ENCODE measurements at regions not wholly inside any gene's neighbourhood (a gene's known extent, or its start where the extent isn't known, plus 50 kb on each side); places are given as distances from the start of the nearest gene placed in this dataset.

GRCh38 chr14:71586131-71586897 is 345.9 kb upstream of the RGS6 start:
- no peaks in the 10 kb centered on the region for H3K9me3 ChIP-seq
- TF ChIP-seq POLR2A (IDR thresholded peaks at IDR 0.05), result no peak
- TF ChIP-seq CTCF (IDR thresholded peaks at IDR 0.05), result no peak
- no peak for TF ChIP-seq POLR2AphosphoS5 (IDR thresholded peaks at IDR 0.05)
- no peaks in the 10 kb centered on the region for H3K27me3 ChIP-seq (replicated peaks; ENCODE audit: insufficient read depth)
- H3K36me3 ChIP-seq, result no peaks in the 10 kb centered on the region
- 7% methylated on average over 14 of the region's 14 CpGs for WGBS
- no peak overlapping the region for H3K4me3 ChIP-seq
- no peak overlapping the region for H3K27ac ChIP-seq
- intact Hi-C loops (cut with DNase I), result loop anchor here (10.0 kb wide), 1 partner anchor 262 kb away; the partner anchor contains the start of gene SIPA1L1
- no peak for DNase-seq (ENCODE audit: low spot score)
- H3K4me1 ChIP-seq (replicated peaks), result no peaks in the 10 kb centered on the region

- intact Hi-C loops (cut with DNase I), result loop anchor here (10.0 kb wide), 1 partner anchor 263 kb away; the partner anchor contains the start of gene SIPA1L1
These were observed 344.2 kb upstream of the RGS6 start for GRCh38 chr14:71588028-71588427.

GRCh38 chr14:71588576-71589215 is 343.5 kb upstream of the RGS6 start:
- Histone ChIP-seq H3K4me1 (replicated peaks) (no peaks in the 10 kb centered on the region), H3K27ac (no peak overlapping the region), H3K4me3 (no peak overlapping the region), H3K9me3 (no peaks in the 10 kb centered on the region), H3K27me3 (replicated peaks; ENCODE audit: insufficient read depth) (no peaks in the 10 kb centered on the region), H3K36me3 (no peaks in the 10 kb centered on the region)
- WGBS, result 98% methylated on average over 10 of the region's 10 CpGs
- no peak for TF ChIP-seq POLR2A (IDR thresholded peaks at IDR 0.05)
- no peak for TF ChIP-seq CTCF (IDR thresholded peaks at IDR 0.05)
- no peak for TF ChIP-seq POLR2AphosphoS5 (IDR thresholded peaks at IDR 0.05)
- no peak for DNase-seq (ENCODE audit: low spot score)
- intact Hi-C loops (cut with DNase I), result loop anchor here (10.0 kb wide), 1 partner anchor 264 kb away; the partner anchor contains the start of gene SIPA1L1

More at GRCh38 chr14:71588028-71588427, 344.2 kb upstream of the RGS6 start:
- Histone ChIP-seq H3K4me3 (no peak overlapping the region), H3K9me3 (no peaks in the 10 kb centered on the region), H3K27me3 (replicated peaks; ENCODE audit: insufficient read depth) (no peaks in the 10 kb centered on the region), H3K36me3 (no peaks in the 10 kb centered on the region), H3K27ac (no peak overlapping the region), H3K4me1 (replicated peaks) (no peaks in the 10 kb centered on the region)
- WGBS, result 93% methylated on average over 9 of the region's 9 CpGs
- DNase-seq (ENCODE audit: low spot score), result no peak
- TF ChIP-seq CTCF (IDR thresholded peaks at IDR 0.05), result no peak
- no peak for TF ChIP-seq POLR2AphosphoS5 (IDR thresholded peaks at IDR 0.05)
- no peak for TF ChIP-seq POLR2A (IDR thresholded peaks at IDR 0.05)

GRCh38 chr14:71589609-71590008 is 342.6 kb upstream of the RGS6 start:
- Histone ChIP-seq H3K4me1 (replicated peaks) (no peaks in the 10 kb centered on the region), H3K27me3 (replicated peaks; ENCODE audit: insufficient read depth) (no peaks in the 10 kb centered on the region), H3K27ac (no peak overlapping the region), H3K9me3 (no peaks in the 10 kb centered on the region), H3K36me3 (no peaks in the 10 kb centered on the region), H3K4me3 (no peak overlapping the region)
- intact Hi-C loops (cut with DNase I), result loop anchor here (10.0 kb wide), 1 partner anchor 265 kb away; the partner anchor contains the start of gene SIPA1L1
- no peak for TF ChIP-seq CTCF (IDR thresholded peaks at IDR 0.05)
- no peak for TF ChIP-seq POLR2AphosphoS5 (IDR thresholded peaks at IDR 0.05)
- TF ChIP-seq POLR2A (IDR thresholded peaks at IDR 0.05), result no peak
- DNase-seq (ENCODE audit: low spot score), result no peak
- 91% methylated on average over 2 of the region's 2 CpGs for WGBS

Data from prostate gland (tissue), 2 donors.